ENCODE measurements at regions not wholly inside any gene's neighbourhood (a gene's known extent, or its start where the extent isn't known, plus 50 kb on each side); places are given as distances from the start of the nearest gene placed in this dataset.

DNA sequence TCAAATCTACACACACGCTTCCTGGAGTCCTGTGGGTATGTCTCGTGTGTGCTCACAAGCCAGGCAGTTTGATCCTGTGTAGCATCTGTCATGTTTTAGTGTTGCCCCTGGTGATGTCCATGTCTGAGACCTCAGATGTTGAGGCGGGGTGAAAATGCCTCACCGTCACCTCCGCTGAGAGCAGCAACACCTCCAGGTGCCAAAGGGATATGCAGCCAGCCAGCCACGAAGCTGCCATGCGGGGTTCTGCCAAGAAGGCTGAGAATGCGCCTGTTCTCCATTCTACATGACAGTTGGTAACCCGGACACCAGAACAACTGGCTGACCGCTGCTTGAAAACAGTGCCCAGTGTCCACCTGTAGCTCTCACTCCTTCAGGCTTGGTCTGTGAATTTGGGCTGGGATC lies 253.8 kb downstream of the TLE3 start:
- TF ChIP-seq, protein P1, sequence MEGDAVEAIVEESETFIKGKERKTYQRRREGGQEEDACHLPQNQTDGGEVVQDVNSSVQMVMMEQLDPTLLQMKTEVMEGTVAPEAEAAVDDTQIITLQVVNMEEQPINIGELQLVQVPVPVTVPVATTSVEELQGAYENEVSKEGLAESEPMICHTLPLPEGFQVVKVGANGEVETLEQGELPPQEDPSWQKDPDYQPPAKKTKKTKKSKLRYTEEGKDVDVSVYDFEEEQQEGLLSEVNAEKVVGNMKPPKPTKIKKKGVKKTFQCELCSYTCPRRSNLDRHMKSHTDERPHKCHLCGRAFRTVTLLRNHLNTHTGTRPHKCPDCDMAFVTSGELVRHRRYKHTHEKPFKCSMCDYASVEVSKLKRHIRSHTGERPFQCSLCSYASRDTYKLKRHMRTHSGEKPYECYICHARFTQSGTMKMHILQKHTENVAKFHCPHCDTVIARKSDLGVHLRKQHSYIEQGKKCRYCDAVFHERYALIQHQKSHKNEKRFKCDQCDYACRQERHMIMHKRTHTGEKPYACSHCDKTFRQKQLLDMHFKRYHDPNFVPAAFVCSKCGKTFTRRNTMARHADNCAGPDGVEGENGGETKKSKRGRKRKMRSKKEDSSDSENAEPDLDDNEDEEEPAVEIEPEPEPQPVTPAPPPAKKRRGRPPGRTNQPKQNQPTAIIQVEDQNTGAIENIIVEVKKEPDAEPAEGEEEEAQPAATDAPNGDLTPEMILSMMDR (IDR thresholded peaks at IDR 0.05), result no peak
- no peak for TF ChIP-seq NRF1 (IDR thresholded peaks at IDR 0.05; ENCODE audit: low read depth, low read length)

Data from SK-N-SH (cell line).